Activated B cell treated with CpG ODN at 0.5 μM for 24 hours (primary cell): ENCODE measurements at regions not wholly inside any gene's neighbourhood (a gene's known extent, or its start where the extent isn't known, plus 50 kb on each side); places are given as distances from the start of the nearest gene placed in this dataset.

ENCODE experiments used
- ATAC-seq: fragments of 200-7000 bp; cut with Tn5 transposase; one replicate; pipeline ENCODE4 v1.10.0; 2021; ENCODE audit warnings: low read depth, mild to moderate bottlenecking, moderate library complexity
- CTCF ChIA-PET: fragments of 350-600 bp; sonication (Branson Sonifier 250); formaldehyde crosslinking; loops from one replicate; lab custom pipeline; 2021; ENCODE audit warnings: antibody characterized with exemption; lab: Charles Lee
- POLR2A ChIA-PET: fragments of 350-600 bp; sonication (Branson Sonifier 250); formaldehyde crosslinking; loops from one replicate; lab custom pipeline; 2021; ENCODE audit warnings: antibody characterized with exemption; lab: Charles Lee
- DNase-seq: peaks from one replicate; pipeline ENCODE4 v3.0.0; 2022
- H3K27ac Mint-ChIP-seq: one replicate; pipeline ENCODE4 v1.8.0; 2020; ENCODE audit warnings: mixed read lengths
- H3K27me3 Mint-ChIP-seq: one replicate; pipeline ENCODE4 v1.8.0; 2021; ENCODE audit warnings: mixed read lengths
- H3K36me3 Mint-ChIP-seq: one replicate; pipeline ENCODE4 v1.8.0; 2021; ENCODE audit warnings: low read depth, mixed read lengths
- H3K4me1 Mint-ChIP-seq: one replicate; pipeline ENCODE4 v1.8.0; 2021; ENCODE audit warnings: mixed read lengths
- H3K4me3 Mint-ChIP-seq: one replicate; pipeline ENCODE4 v1.8.0; 2020; ENCODE audit warnings: mild to moderate bottlenecking, mixed read lengths
- H3K9me3 Mint-ChIP-seq: one replicate; pipeline ENCODE4 v1.8.0; 2020; ENCODE audit warnings: mixed read lengths
- intact Hi-C: fragments of 100-400 bp; cut with micrococcal nuclease; formaldehyde crosslinking; loops from one replicate; pipeline ENCODE4 v1.15.1; 2024
- TF ChIP-seq, protein P1 (sequence below): fragments of 200-600 bp; IDR thresholded peaks from one replicate; pipeline ENCODE4 v1.8.0; 2022; ENCODE audit warnings: antibody characterized with exemption, mild to moderate bottlenecking

- CTCF ChIA-PET, result no interaction called here
- Mint-ChIP-seq H3K4me3 (no peak overlapping the region), H3K9me3 (no peaks in the 10 kb centered on the region), H3K27me3 (peaks cover 10% of the 10 kb centered on the region), H3K4me1 (no peaks in the 10 kb centered on the region), H3K36me3 (no peaks in the 10 kb centered on the region), H3K27ac (no peak overlapping the region)
- DNase-seq, result no peak
- TF ChIP-seq, protein P1, sequence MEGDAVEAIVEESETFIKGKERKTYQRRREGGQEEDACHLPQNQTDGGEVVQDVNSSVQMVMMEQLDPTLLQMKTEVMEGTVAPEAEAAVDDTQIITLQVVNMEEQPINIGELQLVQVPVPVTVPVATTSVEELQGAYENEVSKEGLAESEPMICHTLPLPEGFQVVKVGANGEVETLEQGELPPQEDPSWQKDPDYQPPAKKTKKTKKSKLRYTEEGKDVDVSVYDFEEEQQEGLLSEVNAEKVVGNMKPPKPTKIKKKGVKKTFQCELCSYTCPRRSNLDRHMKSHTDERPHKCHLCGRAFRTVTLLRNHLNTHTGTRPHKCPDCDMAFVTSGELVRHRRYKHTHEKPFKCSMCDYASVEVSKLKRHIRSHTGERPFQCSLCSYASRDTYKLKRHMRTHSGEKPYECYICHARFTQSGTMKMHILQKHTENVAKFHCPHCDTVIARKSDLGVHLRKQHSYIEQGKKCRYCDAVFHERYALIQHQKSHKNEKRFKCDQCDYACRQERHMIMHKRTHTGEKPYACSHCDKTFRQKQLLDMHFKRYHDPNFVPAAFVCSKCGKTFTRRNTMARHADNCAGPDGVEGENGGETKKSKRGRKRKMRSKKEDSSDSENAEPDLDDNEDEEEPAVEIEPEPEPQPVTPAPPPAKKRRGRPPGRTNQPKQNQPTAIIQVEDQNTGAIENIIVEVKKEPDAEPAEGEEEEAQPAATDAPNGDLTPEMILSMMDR, result no peak
- ATAC-seq, result no peak
- intact Hi-C loops, result no loop called here
- POLR2A ChIA-PET, result no interaction called here
Measured at GRCh38 chr15:77807115-77807514, 174.4 kb upstream of the LINGO1 start.

DNA sequence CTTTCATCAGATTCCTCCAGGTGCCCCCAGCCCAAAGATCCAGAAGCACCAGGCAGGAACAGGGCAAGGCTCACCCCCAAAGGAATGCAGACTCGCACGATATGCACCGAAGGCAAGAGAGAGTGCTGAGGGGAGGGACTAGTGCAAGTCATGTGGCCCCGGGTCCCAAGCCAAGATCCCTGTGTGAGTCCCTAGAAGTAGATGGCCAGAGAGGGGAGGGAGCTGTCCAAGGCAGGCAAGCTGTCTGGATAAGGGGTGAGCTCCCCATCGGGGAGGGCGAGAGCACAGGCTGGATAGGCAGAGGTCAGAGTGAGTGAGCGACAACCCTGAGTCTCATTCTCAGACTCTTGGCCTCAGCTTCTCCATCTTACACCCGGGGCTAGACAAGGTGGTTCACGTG, 171.5 kb upstream of the LINGO1 start:
- H3K9me3 Mint-ChIP-seq, result peaks cover 4% of the 10 kb centered on the region
- no peaks in the 10 kb centered on the region for H3K36me3 Mint-ChIP-seq
- ATAC-seq (no peak), DNase-seq (no peak)
- peaks cover 12% of the 10 kb centered on the region for H3K27me3 Mint-ChIP-seq
- intact Hi-C loops, result no loop called here
- TF ChIP-seq, protein P1, result no peak
- ChIA-PET POLR2A (no interaction called here), CTCF (no interaction called here)
- no peak overlapping the region for H3K27ac Mint-ChIP-seq
- H3K4me1 Mint-ChIP-seq, result no peaks in the 10 kb centered on the region
- no peak overlapping the region for H3K4me3 Mint-ChIP-seq

- peaks cover 4% of the 10 kb centered on the region for H3K9me3 Mint-ChIP-seq
- intact Hi-C loops, result no loop called here
- DNase-seq (no peak), ATAC-seq (no peak)
- no peaks in the 10 kb centered on the region for H3K36me3 Mint-ChIP-seq
- peaks cover 12% of the 10 kb centered on the region for H3K27me3 Mint-ChIP-seq
- ChIA-PET POLR2A (no interaction called here), CTCF (no interaction called here)
- no peaks in the 10 kb centered on the region for H3K4me1 Mint-ChIP-seq
- H3K27ac Mint-ChIP-seq, result no peak overlapping the region
- no peak overlapping the region for H3K4me3 Mint-ChIP-seq
- TF ChIP-seq, protein P1, result no peak
Measured at GRCh38 chr15:77803487-77803886, 170.8 kb upstream of the LINGO1 start.

DNA sequence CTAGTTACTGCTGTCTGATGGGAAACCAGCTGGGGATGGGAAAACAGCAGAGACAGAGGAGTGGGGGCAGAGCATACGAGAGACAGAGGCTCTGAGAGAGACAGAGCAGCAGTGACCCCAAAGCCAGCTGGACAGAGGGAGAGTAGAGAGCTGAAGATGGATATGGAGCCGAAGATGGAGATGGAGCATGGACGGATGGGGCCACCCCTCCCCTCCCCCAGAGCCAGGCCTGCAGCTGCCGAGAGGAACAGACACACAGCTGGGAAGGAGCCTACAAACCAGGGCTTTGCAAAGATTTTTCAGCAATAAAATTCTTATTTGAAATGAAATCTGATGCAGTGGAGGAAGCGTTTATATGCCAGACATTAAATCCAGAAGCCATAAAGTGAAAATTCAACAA, 167.6 kb upstream of the LINGO1 start:
- intact Hi-C loops, result no loop called here
- Mint-ChIP-seq H3K27ac (no peak overlapping the region), H3K4me1 (no peaks in the 10 kb centered on the region), H3K9me3 (peaks cover 4% of the 10 kb centered on the region), H3K27me3 (peaks cover 19% of the 10 kb centered on the region), H3K36me3 (no peaks in the 10 kb centered on the region), H3K4me3 (no peak overlapping the region)
- DNase-seq (no peak), ATAC-seq (no peak)
- ChIA-PET POLR2A (no interaction called here), CTCF (no interaction called here)
- TF ChIP-seq, protein P1, result no peak

GRCh38 chr15:77798847-77799246, 166.1 kb upstream of the LINGO1 start:
- no peak overlapping the region for H3K27ac Mint-ChIP-seq
- DNase-seq, result no peak
- no peaks in the 10 kb centered on the region for H3K4me1 Mint-ChIP-seq
- H3K9me3 Mint-ChIP-seq, result peaks cover 4% of the 10 kb centered on the region
- peaks cover 18% of the 10 kb centered on the region for H3K27me3 Mint-ChIP-seq
- ChIA-PET CTCF (no interaction called here), POLR2A (no interaction called here)
- intact Hi-C loops, result no loop called here
- H3K36me3 Mint-ChIP-seq, result no peaks in the 10 kb centered on the region
- TF ChIP-seq, protein P1, result no peak
- H3K4me3 Mint-ChIP-seq, result no peak overlapping the region
- no peak for ATAC-seq
